ENCODE measurements at regions not wholly inside any gene's neighbourhood (a gene's known extent, or its start where the extent isn't known, plus 50 kb on each side); places are given as distances from the start of the nearest gene placed in this dataset.

DNA sequence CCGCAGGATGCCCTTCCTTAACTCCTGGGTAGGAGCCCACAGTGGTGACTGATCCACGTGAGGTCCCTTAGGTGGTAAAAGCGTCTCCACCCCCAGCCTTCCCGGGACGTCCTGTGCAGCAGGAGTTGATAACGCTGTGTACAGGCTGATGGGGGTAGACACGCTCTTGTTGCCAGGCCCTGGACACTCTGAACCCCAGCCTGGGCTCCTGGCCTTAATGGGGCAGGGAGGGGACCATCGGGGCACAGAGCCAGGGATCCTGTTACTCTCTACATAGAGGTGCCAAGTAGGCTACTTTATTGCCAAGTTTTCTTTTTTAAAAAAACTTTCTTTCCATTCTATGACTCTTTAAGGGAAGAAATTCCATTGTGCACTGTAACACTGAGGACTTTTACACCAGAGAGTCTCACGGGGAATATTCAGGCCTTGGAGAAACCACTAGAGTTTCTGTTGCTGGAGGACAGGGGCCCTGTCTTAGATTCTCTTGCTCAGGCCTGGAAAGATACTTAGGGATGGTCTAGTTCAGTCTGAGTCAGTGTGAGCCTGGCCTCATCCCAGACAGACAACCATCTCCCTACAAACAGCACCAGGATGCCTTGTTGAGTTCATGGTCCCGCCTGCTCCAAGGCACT is 104.3 kb upstream of the RNU6-1 start:
- no peak for DNase-seq (ENCODE audit: extremely low read depth, insufficient read length)
- no peaks in the 10 kb centered on the region for H3K27me3 ChIP-seq (replicated peaks; ENCODE audit: control insufficient read depth, insufficient read depth, low read length)
- H3K36me3 ChIP-seq (ENCODE audit: control insufficient read depth, insufficient read depth, low read length), result no peaks in the 10 kb centered on the region
- no peak overlapping the region for H3K4me3 ChIP-seq (replicated peaks; ENCODE audit: low read depth, low read length)
- TF ChIP-seq, protein P1, sequence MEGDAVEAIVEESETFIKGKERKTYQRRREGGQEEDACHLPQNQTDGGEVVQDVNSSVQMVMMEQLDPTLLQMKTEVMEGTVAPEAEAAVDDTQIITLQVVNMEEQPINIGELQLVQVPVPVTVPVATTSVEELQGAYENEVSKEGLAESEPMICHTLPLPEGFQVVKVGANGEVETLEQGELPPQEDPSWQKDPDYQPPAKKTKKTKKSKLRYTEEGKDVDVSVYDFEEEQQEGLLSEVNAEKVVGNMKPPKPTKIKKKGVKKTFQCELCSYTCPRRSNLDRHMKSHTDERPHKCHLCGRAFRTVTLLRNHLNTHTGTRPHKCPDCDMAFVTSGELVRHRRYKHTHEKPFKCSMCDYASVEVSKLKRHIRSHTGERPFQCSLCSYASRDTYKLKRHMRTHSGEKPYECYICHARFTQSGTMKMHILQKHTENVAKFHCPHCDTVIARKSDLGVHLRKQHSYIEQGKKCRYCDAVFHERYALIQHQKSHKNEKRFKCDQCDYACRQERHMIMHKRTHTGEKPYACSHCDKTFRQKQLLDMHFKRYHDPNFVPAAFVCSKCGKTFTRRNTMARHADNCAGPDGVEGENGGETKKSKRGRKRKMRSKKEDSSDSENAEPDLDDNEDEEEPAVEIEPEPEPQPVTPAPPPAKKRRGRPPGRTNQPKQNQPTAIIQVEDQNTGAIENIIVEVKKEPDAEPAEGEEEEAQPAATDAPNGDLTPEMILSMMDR (IDR thresholded peaks at IDR 0.05; ENCODE audit: insufficient read depth, low read length, poor library complexity, severe bottlenecking), result no peak

DNA sequence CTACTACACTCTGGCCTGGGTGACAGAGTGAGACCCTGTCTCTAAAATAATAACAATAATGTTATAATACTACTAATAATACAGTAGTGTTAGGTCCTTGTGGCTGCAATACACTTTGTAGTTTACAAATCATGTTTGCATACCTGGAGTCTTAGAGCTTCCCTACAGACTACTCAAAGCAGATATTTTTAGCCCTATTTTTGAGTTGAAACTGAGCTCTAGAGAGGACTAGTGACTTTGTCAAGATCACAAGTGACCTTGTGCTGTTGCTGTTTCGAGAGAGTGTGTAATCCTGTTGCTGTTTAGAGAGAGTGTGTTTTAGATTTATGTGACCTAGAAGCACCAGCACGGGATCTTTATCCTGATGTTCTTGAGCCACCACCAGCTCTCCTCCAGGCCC is 105.3 kb upstream of the RNU6-1 start:
- Histone ChIP-seq H3K27me3 (replicated peaks; ENCODE audit: control insufficient read depth, insufficient read depth, low read length) (no peaks in the 10 kb centered on the region), H3K36me3 (ENCODE audit: control insufficient read depth, insufficient read depth, low read length) (no peaks in the 10 kb centered on the region), H3K4me3 (replicated peaks; ENCODE audit: low read depth, low read length) (no peak overlapping the region)
- no peak for DNase-seq (ENCODE audit: extremely low read depth, insufficient read length)
- TF ChIP-seq, protein P1 (IDR thresholded peaks at IDR 0.05; ENCODE audit: insufficient read depth, low read length, poor library complexity, severe bottlenecking), result no peak

DNA sequence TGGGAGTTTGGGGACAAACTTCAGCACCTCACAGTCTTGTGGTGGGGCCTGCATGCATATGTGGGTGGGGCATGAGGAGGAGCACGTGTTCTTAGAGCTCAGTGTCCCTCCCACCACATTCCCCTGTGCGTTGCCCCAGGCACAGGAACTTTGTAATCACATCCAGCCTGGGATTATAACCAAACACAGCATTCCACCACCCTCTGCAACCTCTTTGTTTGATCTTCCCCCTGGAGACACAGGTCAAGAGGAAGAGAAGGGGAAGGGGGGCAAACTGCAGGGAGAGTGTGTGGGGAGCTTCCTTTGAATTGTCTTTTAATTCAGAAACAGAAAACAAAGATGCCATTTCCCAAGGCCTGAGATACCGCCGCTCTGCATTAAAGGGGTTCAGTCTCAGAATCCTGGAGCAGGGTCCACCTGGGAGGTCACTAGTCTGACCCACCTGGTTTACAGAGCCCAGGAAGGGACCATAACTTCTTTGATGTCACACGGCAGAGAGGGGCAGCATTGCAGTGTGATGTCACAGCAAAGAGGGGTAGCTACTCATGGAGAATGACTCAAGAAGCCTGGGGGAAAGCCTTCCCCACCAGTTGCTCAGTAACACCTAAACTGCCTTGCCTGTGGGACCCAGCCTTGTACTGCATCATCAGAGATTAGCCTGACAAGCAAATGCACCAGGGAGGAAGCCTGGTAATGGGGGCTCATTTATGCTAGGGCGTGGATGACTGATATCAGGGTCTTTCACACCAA is 106.3 kb upstream of the RNU6-1 start:
- Histone ChIP-seq H3K4me3 (replicated peaks; ENCODE audit: low read depth, low read length) (peak overlapping the region; percentile 52), H3K27me3 (replicated peaks; ENCODE audit: control insufficient read depth, insufficient read depth, low read length) (no peaks in the 10 kb centered on the region), H3K36me3 (ENCODE audit: control insufficient read depth, insufficient read depth, low read length) (no peaks in the 10 kb centered on the region)
- TF ChIP-seq, protein P1 (IDR thresholded peaks at IDR 0.05; ENCODE audit: insufficient read depth, low read length, poor library complexity, severe bottlenecking), result no peak
- DNase-seq (ENCODE audit: extremely low read depth, insufficient read length), result peak; percentile 25

DNA sequence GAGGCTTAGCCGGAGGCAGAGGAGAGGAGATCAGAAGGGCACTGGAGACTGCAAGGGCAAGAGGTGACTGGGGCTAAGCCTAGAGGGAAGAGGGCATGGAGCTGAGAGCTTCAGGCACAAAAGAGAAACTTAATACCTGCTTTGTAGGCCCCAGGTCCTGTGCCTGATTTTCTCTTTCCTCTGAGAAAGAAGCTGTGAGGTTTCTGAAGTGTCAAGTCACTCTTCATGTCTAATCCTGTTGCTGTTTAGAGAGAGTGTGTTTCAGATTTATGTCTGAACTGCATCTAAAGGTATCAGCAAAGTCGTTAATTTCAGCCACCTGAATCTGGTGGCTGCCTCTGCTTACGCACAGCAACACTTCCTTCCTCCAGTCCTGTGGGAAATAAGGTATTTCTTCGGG is 106.9 kb upstream of the RNU6-1 start:
- DNase-seq (ENCODE audit: extremely low read depth, insufficient read length), result no peak
- no peaks in the 10 kb centered on the region for H3K36me3 ChIP-seq (ENCODE audit: control insufficient read depth, insufficient read depth, low read length)
- TF ChIP-seq, protein P1 (IDR thresholded peaks at IDR 0.05; ENCODE audit: insufficient read depth, low read length, poor library complexity, severe bottlenecking), result no peak
- peak overlapping the region; percentile 52 for H3K4me3 ChIP-seq (replicated peaks; ENCODE audit: low read depth, low read length)
- no peaks in the 10 kb centered on the region for H3K27me3 ChIP-seq (replicated peaks; ENCODE audit: control insufficient read depth, insufficient read depth, low read length)

DNA sequence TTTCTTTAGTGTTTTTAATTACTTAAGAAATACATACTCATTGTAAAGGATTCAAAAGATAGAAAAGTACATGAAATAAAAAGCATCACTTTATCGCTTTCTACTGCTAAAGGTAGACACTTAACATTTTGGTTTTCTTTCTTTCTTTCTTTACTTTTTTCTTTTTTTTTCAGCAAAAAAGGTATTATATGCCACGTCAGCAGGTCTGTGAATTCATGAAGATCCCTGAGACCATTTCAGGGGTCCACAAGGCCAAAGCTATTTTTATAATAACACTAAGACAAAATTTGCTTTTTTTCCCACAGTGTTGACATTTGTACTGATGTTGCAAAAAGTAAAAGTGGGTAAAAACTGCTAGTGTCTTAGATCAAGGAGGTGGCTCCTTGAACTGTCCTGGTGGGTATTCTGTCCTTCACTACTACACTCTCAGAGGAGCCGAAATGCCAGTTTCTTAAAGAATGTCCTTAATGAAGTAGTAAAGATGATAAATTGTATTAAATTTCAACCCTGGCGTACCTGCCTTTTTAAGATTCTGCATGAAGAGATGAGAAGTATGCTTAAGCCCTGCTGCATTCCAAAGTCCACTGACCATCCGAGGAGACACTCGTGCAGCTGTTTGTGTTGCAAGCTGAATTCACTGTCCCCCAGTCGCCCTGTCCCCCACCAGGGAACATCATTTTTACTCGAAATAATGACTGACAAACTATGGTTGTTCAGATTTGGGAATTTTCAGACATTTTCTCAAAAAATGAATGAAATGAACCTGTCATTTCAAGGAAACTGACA is 106.7 kb upstream of the PIAS1 start:
- H3K36me3 ChIP-seq (ENCODE audit: control insufficient read depth, insufficient read depth, low read length), result no peaks in the 10 kb centered on the region
- H3K27me3 ChIP-seq (replicated peaks; ENCODE audit: control insufficient read depth, insufficient read depth, low read length), result no peaks in the 10 kb centered on the region
- TF ChIP-seq, protein P1 (IDR thresholded peaks at IDR 0.05; ENCODE audit: insufficient read depth, low read length, poor library complexity, severe bottlenecking), result no peak
- no peak for DNase-seq (ENCODE audit: extremely low read depth, insufficient read length)
- peak overlapping the region; percentile 8; the same call in 1 of the 2 replicates for H3K4me3 ChIP-seq (replicated peaks; ENCODE audit: low read depth, low read length)

All from GM06990 (cell line).